ENCODE measurements at regions not wholly inside any gene's neighbourhood (a gene's known extent, or its start where the extent isn't known, plus 50 kb on each side); places are given as distances from the start of the nearest gene placed in this dataset.

DNA sequence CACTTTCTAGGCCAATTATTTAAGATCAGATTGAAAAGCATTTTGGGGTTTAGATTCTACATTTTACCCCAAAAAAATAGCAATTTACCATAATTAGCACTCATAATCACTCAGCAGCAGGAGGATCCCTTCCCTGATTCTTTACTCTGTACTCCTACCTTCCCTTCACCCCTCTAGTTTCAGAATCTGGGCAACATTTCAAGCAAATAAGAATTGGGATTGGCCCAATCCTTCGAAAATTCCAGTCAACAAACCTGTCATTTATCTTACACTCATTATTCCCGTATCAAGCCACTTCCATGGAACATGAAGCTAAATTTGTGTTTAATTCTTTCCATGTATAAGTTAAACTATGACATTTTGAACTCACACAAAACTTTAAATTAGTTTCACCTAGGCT, 349.1 kb upstream of the USP15 start:
- TF ChIP-seq, protein P1, sequence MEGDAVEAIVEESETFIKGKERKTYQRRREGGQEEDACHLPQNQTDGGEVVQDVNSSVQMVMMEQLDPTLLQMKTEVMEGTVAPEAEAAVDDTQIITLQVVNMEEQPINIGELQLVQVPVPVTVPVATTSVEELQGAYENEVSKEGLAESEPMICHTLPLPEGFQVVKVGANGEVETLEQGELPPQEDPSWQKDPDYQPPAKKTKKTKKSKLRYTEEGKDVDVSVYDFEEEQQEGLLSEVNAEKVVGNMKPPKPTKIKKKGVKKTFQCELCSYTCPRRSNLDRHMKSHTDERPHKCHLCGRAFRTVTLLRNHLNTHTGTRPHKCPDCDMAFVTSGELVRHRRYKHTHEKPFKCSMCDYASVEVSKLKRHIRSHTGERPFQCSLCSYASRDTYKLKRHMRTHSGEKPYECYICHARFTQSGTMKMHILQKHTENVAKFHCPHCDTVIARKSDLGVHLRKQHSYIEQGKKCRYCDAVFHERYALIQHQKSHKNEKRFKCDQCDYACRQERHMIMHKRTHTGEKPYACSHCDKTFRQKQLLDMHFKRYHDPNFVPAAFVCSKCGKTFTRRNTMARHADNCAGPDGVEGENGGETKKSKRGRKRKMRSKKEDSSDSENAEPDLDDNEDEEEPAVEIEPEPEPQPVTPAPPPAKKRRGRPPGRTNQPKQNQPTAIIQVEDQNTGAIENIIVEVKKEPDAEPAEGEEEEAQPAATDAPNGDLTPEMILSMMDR (conservative IDR thresholded peaks at IDR 0.05), result no peak
- no peak for TF ChIP-seq ZFX (IDR thresholded peaks at IDR 0.05)
